Stimulated activated naive CD8-positive, alpha-beta T cell treated with anti-CD3 and anti-CD28 coated beads, Interleukin-15, Interleukin-2, amounts not matched to agents 100 U/mL and 50 U/mL, for 24 hours (primary cell): ENCODE measurements at regions not wholly inside any gene's neighbourhood (a gene's known extent, or its start where the extent isn't known, plus 50 kb on each side); places are given as distances from the start of the nearest gene placed in this dataset.
"Not testable (repeated sequence)": the region's sequence is repeated elsewhere in the genome, so short reads cannot be mapped to it uniquely, and the experiment has no call there.

ENCODE experiments used
- ATAC-seq: fragments of 150-1000 bp; cut with Tn5 transposase; one replicate; pipeline ENCODE4 v1.10.0; 2021
- DNase-seq: peaks from one replicate; pipeline ENCODE4 v3.0.0; 2021

- ATAC-seq (no peak), DNase-seq (no peak)
Observed at GRCh38 chr5:85170183-85170582, 785.5 kb upstream of the EDIL3 start.

GRCh38 chr5:85173469-85173868 is 788.8 kb upstream of the EDIL3 start:
- ATAC-seq (no peak), DNase-seq (no peak)

GRCh38 chr5:85182344-85182743 is 797.7 kb upstream of the EDIL3 start:
- DNase-seq (no peak), ATAC-seq (no peak)

- ATAC-seq (no peak), DNase-seq (no peak)
Observed at GRCh38 chr5:85204289-85204688, 819.6 kb upstream of the EDIL3 start.

- DNase-seq (no peak), ATAC-seq (no peak)
Observed at GRCh38 chr5:85205430-85205829, 820.8 kb upstream of the EDIL3 start.

- DNase-seq (no peak), ATAC-seq (no peak)
Observed at GRCh38 chr5:85225388-85225787, 840.7 kb upstream of the EDIL3 start.

GRCh38 chr5:85249204-85249603 is 864.5 kb upstream of the EDIL3 start:
- ATAC-seq, result no peak
- DNase-seq, result no peak

GRCh38 chr5:85263125-85263524 is 878.4 kb upstream of the EDIL3 start:
- no peak for DNase-seq
- ATAC-seq, result no peak

- no peak for ATAC-seq
- DNase-seq, result no peak
Observed at GRCh38 chr5:85266692-85267091, 882.0 kb upstream of the EDIL3 start.

GRCh38 chr5:85268194-85268593 is 883.5 kb upstream of the EDIL3 start:
- DNase-seq, result no peak
- no peak for ATAC-seq

GRCh38 chr5:85278193-85278592 is 893.5 kb upstream of the EDIL3 start:
- DNase-seq (no peak), ATAC-seq (no peak)

GRCh38 chr5:85288914-85289313 is 904.2 kb upstream of the EDIL3 start:
- ATAC-seq (no peak), DNase-seq (no peak)

GRCh38 chr5:85293145-85293785 is 908.6 kb upstream of the EDIL3 start:
- no peak for DNase-seq
- no peak for ATAC-seq

GRCh38 chr5:85304524-85304923 is 919.8 kb upstream of the EDIL3 start:
- ATAC-seq, result no peak
- no peak for DNase-seq

GRCh38 chr5:85305766-85306165 is 921.1 kb upstream of the EDIL3 start:
- DNase-seq, result no peak
- ATAC-seq, result no peak

GRCh38 chr5:85311536-85311935 is 926.9 kb upstream of the EDIL3 start:
- no peak for ATAC-seq

GRCh38 chr5:85320495-85320894 is 935.8 kb upstream of the EDIL3 start:
- ATAC-seq, result no peak
- DNase-seq, result no peak

More at GRCh38 chr5:85311536-85311935, 926.9 kb upstream of the EDIL3 start:
- DNase-seq, result no peak

GRCh38 chr5:85333276-85333675 is 948.6 kb upstream of the EDIL3 start:
- ATAC-seq (no peak), DNase-seq (no peak)

- ATAC-seq (no peak), DNase-seq (no peak)
Observed at GRCh38 chr5:85337435-85337834, 952.8 kb upstream of the EDIL3 start.

GRCh38 chr5:85340790-85341189 is 956.1 kb upstream of the EDIL3 start:
- no peak for ATAC-seq
- DNase-seq, result no peak

- ATAC-seq, result no peak
- no peak for DNase-seq
Observed at GRCh38 chr5:85345818-85346217, 961.1 kb upstream of the EDIL3 start.

GRCh38 chr5:85357309-85357708 is 972.6 kb upstream of the EDIL3 start:
- no peak for ATAC-seq
- no peak for DNase-seq

- no peak for ATAC-seq
- DNase-seq, result no peak
Observed at GRCh38 chr5:85375525-85375924, 990.8 kb upstream of the EDIL3 start.

- DNase-seq, result no peak
- no peak for ATAC-seq
Observed at GRCh38 chr5:85388770-85389169, 1004.1 kb upstream of the EDIL3 start.

- DNase-seq, ATAC-seq: not testable (repeated sequence)
Observed at GRCh38 chr5:85392309-85392708, 1007.6 kb upstream of the EDIL3 start.
